ENCODE measurements at regions not wholly inside any gene's neighbourhood (a gene's known extent, or its start where the extent isn't known, plus 50 kb on each side); places are given as distances from the start of the nearest gene placed in this dataset.

DNA sequence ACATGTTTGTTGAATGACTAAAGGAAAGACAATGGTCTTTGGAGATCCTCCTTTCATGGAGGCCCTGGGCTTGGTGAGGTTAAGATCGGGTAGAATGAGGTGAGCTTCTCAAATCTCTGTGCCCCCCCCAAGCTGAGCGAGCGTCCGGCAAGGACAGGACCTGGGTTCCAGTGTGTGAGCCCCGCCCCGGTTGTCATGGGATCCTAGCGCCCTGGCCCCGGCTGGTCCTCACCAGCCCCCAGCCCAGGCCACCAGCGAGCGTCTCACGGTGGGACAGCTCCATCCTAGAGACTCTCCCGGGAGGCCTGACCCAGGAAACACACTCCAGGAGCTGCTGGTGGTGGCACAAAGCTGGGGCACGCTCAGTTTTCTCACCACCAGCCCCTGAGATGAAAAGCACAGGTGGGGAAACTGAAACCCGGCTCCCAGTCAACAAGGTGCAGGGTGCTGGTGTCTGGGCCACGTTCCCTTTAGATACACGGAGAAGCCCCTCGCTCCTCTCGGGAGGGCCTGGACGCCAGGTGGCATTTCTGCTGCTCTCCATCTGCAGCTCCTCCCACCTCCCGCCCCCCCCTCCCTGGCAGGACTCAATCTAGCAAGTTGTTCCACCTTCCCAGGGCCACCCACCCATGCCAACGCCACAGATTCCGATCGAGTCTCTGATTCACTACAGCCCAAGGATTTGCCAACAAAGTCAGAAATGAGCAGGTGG is 131.3 kb upstream of the PPP1R26 start:
- TF ChIP-seq EZH2phosphoT487 (IDR thresholded peaks at IDR 0.05; ENCODE audit: low read depth, severe bottlenecking, unreplicated experiment) = no peak
- TF ChIP-seq CTCF (IDR thresholded peaks at IDR 0.05; ENCODE audit: poor library complexity) = no peak
